Astrocyte of the hippocampus (primary cell): ENCODE measurements at regions not wholly inside any gene's neighbourhood (a gene's known extent, or its start where the extent isn't known, plus 50 kb on each side); places are given as distances from the start of the nearest gene placed in this dataset.
"Not testable (repeated sequence)": the region's sequence is repeated elsewhere in the genome, so short reads cannot be mapped to it uniquely, and the experiment has no call there.

Experiments used
- DNase-seq: peaks from one replicate; pipeline ENCODE4 v3.0.0; 2011; ENCODE audit warnings: low read depth, low spot score

DNA sequence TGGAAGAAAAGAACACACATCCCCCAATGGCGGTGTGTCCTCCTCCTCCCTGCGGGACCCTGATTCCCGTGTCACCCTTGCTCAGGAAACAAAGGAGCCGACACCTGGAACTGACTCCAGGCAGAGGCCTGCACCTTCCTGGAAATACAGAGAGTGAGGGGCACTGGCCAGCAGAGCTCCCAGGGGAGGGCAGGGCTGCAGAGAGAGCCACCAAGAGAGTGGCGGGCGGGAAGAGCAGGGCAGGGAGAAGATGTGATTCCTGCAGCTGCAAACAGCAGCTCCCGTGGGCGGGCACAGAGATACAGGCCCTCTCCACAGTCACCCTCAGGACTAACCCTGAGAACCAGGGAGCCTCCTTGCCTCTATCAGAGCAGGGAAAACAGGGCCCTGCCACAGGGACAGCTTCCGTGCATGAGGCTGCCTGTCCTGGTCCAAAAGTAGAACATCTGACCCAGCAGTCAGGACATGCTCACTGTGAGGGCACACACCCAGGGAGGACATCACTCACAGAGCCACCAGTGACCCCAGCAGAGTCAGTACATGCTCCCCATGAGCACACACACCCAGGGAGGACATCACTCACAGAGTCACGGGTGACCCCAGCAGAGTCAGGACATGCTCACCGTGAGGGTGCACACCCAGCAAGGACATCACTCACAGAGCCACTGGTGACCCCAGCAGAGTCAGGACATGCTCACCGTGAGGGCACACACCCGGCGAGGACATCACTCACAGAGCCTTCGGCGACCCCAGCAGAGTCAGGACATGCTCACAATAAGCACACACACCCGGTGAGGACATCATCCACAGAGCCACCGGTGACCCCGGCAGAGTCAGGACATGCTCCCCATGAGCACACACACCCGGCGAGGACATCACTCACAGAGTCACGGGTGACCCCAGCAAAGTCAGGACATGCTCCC is 193.1 kb downstream of the DLL1 start:
- no peak for DNase-seq

DNA sequence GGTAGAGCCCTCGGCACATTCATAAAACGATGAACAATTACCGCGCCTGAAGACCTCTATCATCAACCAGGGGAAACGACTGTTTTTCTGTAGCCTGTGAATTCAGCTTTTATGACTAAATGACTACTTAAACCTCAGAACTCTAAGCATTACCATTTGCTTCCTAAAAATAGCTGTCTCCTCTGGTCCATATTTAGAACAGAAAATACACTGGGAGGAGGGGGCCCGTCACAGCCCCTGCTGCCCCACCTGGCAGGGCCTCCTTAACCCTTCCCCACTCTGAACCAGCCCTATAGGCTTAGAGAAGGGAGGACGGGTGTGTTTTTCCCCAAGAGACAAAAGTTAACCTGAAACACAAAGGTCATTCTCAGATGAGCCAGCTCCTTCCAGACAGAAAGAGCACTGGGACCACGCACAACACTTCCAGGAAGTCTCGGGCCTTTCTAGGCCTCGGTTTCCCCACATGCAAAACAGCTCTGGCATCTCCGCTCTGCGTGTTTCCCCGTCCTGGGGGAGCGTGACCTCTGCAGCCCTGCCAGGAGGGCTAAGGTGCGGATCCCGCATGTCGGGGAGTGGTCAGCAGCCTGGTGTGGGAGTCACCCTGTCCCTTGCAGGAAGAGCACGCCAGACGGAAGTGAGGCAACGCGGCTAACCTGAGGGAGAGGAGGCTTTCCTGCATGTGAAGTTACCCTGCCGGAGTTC is 193.9 kb downstream of the DLL1 start:
- no peak for DNase-seq

DNA sequence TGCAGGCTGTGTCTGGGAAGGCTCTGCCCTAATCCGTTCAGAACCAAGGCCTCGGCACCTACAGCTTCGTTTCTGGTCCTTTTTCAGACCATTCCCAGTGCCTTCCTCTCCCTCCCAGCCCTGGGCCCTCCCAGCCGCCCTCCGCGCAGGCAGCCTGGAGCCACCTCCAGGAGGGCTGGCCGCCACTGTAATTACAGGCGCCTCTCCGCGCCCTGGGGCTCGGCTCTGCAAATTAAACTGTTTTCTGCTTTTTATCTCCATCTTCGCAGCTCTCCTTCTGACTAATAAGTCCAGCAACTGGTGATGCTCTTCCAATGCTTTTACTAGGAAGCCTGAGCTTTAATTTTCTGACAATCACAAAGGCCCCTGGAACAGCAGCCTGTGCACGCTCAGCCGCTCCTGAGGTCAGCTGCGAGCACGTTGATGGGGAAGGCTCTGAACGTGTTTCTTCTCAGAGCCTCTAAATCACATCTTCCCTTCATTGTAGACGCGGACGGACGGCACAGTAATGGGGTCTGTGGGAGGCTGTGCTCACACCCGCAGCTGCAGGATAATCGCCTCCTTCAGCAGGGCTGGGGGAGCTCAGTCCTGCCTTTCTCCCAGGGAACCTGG is 194.6 kb downstream of the DLL1 start:
- DNase-seq, result no peak

DNA sequence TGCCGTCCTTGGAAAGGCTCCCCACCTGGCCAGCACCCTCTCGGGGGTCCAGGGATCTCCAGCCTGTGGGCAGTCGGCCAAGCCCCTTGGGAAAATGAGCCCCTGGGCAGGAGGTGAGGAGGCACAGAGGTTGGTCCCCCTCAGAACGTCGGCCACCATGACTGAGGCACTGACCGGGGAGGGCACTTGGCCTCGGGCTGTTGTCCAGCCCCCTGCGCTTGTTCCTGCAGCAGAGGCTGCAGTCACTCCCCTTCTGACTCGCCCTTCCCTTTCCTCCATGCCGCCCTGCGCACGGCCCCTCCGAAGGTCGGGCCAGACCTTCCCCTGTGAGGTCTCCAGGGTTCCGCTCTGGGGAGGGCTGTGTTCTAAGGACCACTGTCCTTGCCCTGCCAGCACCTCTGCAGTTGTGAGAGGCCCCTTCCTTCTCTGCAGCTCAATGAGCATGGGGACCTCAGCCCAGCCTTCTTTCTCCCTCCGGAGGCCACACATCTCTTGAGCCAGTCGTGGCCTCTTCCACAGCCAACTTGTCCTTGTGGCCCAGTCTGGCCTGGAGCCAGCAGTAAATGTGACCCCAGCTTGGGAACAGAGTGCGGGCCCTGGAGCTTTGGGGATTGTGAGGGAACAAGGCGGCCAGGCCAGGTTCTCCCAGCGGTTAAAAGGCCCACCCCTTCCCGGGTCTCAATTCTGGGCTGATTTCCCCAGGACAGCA is 195.5 kb downstream of the DLL1 start:
- no peak for DNase-seq

DNA sequence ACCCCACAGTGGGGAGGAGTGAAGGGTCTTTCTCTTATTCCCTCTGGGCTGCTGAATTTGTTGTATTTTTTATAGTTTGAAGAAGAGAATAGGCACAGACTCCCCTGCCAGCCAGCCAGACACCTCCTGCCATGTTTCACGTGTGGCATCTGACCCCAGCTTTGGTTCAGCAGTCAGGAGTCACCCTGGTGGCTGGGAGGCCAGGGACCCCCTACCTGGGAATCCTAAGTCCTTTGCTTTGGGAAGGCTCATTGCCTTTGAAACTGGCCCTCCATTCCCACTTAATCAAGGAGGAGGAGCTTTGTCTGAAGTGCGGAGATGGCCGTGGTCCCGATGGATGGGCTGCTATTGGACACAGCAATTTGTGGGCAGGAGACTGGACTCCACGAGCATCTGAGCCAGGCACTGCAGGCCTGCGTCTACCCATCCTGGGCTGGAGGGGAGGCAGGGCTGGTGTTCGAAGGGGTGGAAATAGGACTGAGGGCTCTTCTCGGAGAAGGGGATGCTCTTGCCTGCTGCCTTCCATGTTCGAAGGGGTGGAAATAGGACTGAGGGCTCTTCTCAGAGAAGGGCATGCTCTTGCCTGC is 196.1 kb downstream of the DLL1 start:
- DNase-seq, result no peak

DNA sequence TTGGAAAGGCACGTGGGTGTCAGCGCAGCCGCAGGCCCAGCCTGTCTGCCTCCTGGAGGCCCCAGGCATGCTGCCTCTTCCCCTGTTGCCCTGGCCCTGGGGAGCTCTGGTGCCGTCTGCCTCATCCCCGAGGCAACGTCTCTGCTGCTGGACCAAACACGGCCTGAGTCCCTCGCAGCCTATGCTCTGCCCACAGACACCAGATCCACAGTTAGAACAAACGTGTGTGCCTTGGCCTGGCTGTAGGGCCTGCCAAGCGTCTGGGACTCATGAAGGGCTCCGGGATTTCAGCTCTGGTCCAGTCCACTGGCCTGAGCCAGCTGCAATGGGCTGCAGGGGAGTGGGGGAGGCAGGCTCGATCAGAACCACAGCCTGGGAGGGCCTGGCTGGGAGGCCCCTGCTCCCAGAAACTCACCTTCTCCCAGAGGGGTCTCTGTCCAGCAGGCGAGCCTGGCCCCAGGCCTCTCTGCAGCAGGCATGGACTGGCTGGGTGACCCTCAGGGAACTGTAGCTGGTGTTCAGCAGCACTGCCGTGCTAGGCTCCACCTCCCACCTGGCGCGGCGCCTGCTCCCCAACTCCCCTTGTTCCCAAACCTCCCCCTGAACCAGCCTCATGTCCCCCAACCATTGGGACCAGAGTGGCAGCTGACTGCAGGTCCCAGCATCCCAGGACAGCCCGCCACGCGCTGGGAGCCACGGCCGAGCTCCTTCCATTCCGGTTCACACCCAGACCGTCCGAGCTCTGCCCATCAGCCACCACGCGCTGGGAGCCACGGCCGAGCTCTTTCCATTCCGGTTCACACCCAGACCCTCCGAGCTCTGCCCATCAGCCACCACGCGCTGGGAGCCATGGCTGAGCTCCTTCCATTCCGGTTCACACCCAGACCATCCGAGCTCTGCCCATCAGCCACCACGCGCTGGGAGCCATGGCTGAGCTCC is 197.0 kb downstream of the DLL1 start:
- no peak for DNase-seq

DNA sequence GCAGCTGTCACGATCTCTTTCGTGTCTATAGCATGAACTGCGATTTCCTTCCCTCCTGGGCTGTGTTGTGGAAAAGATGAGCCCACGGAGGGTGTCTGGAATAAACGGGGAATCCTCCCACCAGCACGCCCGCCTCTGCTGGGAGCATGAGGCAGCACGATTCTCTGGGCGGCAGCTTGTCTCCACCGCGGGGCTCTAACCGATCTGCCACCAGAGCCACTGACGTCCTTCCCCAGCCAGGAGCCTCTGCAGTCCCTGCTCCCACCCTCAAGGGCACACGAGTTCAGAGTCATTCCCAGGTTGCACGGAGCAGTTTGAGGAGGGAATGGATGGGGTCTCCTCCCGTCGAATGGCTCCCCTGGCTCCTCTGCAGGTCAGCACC is 197.6 kb downstream of the DLL1 start:
- no peak for DNase-seq

DNA sequence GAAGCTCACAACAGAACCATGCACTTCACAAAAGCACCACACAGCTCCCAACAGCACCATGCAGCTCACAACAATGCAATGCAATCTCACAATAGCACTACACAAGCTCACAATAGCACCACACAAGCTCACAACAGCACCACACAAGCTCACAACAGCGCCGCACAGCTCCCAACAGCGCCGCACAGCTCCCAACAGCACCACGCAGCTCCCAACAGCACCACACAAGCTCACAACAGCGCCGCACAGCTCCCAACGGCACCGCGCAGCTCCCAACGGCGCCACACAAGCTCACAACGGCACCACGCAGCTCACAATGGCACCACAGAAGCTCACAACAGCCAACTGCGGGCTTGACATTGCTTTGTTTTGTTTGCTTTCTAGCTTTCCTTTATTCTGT is 198.1 kb downstream of the DLL1 start:
- DNase-seq, result no peak

DNA sequence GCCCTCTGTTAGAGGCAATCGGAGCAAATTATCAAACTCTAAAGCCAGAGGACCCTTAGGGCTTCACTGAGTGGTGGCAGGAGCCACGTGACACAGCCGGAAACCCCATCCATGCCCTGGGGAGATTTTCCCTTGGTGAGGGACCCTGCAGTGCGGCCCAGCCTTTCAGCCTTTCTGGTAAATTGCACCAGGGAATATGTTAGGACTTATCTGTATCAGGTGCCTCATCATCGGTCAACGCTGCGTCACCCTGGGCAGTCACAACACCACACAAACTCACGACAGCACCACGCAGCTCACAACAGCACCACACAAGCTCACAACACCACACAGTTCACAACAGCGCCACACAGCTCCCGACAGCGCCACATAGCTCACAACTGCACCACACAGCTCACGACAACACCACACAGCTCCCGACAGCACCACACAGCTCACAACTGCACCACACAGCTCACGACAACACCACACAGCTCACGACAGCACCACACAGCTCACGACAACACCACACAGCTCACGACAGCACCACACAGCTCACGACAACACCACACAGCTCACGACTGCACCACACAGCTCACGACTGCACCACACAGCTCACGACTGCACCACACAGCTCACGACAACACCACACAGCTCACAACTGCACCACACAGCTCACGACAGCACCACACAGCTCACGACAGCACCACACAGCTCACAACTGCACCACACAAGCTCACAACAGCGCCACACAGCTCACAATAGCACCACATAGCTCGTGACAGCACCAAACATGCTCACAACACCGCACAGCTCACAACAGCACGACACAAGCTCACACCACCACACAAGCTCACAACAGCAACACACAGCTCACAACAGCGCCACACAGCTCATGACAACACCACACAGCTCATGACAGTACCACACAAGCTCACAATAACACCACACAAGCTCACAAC is 199.0 kb downstream of the DLL1 start:
- no peak for DNase-seq

DNA sequence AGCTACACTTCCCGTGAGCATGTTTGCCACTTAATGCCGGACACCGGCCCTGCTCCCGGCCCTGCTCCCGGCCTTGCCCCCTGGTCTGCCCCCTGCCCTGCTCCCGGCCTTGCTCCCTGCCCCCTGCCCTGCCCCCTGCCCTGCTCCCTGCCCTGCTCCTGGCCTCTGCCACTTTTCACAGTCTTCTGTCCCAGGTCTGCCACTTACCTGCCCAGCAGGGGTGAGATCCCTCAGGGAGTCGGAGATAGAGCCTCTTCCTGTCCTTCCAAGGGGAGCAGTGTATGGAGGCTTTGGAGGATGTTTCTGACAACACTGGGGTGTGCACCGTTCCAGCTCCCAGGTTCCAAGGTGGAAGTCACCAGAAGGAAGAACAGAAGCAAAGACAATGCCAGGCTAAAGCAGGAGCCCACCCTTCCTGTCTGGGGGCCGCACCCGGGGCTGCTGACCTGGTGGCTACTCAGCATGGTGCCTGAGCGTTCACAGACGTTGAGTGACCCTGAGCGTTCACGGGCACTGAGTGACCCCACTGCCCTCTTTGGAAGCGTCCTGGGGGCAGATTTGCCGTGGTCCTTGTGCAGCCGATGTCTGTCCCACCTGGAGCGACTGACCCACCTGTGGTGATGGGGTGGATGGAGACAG is 199.8 kb downstream of the DLL1 start:
- DNase-seq, result no peak

DNA sequence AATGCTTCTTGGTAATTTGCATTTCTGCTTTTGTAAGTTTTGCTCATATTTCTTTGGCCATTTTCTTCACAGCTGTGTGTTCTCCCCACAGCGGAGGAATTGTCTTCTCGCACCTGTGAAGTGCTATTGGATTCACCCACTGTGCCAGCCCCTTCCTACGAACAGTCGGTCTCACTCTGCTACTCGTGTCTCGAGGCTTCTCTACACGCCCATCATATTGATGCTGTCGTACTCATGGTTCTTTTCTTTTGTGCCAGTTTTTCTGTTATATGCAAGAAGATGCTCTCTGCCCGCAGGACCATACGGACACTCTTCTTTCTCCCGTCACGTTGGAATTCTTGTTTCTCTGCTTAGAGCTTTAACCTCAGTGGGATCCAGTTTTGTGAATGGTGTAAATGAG is 200.3 kb downstream of the DLL1 start:
- no peak for DNase-seq

DNA sequence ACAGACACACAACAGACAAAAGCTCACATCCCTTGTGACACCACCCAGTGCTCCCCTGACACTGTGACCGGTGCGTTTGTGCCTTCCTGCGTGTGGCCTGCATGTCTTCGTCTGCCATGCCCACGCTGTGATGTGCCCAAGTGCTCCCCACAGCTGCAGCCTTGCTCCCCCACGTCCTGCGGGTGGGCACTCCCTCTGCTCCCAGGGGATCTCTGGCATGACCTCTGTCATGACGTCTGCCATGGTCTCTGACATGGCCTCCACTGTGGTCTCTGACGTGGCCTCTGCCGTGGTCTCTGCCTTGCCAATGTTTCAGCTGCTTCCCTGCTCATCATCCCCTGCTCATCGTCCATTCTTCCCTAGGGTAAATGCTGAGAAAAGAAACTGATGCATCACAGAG is 200.9 kb downstream of the DLL1 start:
- no peak for DNase-seq

DNA sequence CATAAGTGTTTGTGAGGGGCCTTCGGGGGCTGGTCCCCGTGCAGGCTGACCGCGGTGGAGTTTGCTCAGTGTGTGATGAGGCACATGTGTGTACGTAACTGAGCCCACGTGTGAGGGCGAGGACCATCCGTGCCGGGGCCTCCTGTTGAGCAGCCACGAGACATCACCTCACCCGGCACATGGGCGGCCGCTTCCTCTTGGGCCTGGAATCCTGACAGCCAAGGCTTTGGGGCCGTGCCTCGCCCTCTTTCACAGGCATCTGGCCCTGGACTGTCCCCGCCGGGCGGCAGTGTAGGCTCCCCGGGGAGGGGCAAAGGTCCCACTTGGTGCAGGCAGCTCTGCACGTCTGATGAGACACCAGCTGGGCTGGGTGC is 202.3 kb downstream of the DLL1 start:
- DNase-seq, result no peak

DNA sequence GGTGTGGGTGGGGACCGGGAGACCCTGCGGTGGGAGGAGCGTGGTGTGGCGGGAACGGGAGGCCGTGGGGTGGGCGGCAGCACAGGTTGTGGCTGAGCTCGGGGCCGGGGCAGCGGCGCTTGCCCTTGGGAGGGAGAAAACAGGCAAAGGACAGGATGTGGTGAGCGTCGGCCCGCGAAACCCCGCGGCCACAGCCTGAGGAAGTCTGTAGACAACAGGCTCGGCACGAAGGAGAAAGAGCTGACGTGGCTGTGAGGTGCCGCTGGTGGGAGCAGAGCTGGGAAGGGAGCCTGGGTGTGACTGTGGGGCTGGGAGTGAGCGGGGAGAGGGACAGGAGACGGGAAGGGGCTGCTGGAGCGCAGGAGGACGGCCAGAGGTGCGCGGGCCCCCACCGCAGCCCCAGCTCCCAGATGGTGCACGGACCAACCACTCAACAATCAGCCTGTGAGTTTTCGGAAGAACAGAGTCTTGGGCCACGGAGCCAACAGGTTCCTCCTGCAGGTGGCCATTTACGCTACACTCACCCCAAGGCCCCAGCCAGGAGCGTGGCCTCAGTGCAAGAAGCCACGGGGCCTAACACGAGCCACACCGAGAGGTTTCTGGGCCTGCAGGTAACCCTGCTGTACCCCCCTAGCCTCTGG is 202.8 kb downstream of the DLL1 start:
- DNase-seq, result no peak

DNA sequence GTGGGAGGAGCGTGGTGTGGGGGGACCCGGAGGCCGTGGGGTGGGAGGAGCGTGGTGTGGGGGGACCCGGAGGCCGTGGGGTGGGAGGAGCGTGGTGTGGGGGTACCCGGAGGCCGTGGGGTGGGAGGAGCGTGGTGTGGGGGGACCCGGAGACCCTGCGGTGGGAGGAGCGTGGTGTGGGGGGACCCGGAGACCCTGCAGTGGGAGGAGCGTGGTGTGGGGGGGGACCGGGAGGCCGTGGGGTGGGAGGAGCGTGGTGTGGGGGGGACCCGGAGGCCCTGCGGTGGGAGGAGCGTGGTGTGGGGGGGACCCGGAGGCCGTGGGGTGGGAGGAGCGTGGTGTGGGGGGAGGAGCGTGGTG is 203.5 kb downstream of the DLL1 start:
- not testable (repeated sequence) for DNase-seq

DNA sequence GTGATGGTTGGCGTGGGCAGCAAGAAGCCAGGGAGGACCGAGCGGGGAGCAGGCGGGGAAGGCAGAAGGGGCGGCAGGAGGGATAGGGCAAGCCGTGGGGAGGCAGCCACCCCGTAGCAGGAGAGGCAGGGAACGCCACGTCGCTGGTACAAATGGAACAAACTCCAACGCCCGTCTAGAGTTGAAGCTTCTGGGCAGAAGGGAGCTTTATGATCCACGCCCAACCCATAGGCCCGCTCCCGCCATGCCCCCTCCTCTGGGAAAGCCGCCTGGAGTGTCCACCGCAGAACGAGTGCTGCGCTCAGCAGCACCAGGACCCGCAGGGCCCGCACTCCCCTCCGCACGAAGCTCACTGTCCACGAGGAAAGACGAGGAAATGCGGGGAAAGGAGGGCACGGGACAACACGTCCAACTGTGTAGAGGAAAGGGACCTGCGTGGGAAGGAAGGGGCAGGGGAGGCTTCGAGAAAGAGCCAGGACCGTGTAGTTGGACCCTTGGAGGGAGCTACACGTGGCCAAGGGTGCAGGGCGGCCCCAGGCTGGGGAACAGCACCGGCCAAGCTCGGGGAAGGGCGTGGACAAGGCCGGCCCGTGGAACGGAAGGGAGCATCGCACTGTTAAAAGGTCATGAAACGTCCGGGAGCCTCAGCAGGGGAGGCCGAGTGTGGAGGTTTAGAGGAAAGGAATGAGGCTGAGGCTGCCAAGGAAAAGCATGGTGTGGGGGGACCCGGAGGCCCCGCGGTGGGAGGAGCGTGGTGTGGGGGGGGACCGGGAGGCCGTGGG is 204.0 kb downstream of the DLL1 start:
- no peak for DNase-seq

DNA sequence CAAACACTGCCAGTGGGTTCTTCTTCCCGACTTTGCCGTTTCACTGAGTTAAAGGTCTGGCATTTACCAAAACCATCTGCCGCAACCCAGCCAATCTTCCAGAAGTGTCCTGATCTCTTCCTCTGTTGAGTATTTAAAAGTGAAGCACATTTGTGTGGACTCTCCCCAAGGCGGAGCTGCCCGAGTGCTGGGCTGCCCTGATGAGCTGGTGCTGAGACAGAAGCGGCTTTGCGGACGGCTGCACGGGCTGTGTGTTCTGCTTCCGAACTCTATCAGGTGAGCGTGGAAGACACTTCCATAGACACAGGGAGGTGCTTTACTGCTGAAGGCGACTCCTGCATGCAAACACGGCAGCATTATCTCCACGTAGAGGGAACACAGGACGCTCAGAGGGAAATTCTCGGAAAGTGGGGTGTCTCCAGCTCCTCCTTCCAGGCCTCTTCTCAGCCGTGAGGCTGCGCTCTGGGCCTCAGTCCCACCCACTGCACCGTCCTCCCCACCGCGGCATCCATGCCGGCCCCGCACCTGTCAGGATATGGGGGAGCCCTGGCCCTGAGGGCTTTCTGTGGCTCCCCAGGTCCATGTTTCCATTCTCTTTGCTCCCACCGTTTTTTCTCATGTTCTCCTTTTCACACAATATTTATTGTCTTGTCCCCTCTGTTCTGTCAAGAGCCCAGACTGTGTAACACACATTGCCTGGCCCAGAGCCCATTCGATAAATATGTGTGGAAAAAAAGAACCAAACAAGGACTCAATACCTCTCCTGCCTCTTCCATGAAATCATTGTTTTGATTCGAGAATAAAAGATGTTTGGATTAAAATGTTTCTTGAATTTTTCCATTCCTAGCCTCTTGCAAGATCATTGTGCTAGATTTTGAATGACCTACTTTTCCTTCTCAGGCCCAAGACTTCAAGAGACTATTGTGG is 205.1 kb downstream of the DLL1 start:
- no peak for DNase-seq
